GM19238 (cell line): ENCODE measurements at regions not wholly inside any gene's neighbourhood (a gene's known extent, or its start where the extent isn't known, plus 50 kb on each side); places are given as distances from the start of the nearest gene placed in this dataset.

Source experiments
- DNase-seq: peaks from one replicate; pipeline ENCODE4 v3.0.0; 2011; ENCODE audit warnings: low spot score; ENCODE audit not compliant: insufficient read length

- no peak for DNase-seq
Observed at GRCh38 chr10:113459626-113460280, 93.1 kb upstream of the HABP2 start.

- DNase-seq, result no peak
Observed at GRCh38 chr10:113463083-113463482, 89.8 kb upstream of the HABP2 start.

DNA sequence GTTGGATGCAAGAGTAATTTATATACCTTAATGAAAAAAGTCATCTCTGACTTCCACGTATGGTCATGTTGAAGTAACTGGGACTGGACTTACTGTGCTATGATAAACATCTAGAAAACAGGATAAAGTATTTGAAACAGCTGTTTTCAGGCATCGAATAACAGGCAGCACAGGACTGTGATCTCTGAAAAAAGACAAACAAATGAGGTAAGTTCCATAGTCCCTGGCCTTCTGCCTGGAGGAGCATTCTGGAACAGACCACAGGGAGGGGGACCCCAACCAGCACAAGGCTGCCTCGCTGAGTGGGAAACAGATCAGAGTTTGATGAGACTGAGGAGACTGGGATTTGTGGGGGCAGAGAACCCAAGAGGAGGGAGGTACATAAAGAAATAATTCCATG is 89.1 kb upstream of the HABP2 start:
- no peak for DNase-seq

- no peak for DNase-seq
Observed at GRCh38 chr10:113469796-113470195, 83.1 kb upstream of the HABP2 start.

DNA sequence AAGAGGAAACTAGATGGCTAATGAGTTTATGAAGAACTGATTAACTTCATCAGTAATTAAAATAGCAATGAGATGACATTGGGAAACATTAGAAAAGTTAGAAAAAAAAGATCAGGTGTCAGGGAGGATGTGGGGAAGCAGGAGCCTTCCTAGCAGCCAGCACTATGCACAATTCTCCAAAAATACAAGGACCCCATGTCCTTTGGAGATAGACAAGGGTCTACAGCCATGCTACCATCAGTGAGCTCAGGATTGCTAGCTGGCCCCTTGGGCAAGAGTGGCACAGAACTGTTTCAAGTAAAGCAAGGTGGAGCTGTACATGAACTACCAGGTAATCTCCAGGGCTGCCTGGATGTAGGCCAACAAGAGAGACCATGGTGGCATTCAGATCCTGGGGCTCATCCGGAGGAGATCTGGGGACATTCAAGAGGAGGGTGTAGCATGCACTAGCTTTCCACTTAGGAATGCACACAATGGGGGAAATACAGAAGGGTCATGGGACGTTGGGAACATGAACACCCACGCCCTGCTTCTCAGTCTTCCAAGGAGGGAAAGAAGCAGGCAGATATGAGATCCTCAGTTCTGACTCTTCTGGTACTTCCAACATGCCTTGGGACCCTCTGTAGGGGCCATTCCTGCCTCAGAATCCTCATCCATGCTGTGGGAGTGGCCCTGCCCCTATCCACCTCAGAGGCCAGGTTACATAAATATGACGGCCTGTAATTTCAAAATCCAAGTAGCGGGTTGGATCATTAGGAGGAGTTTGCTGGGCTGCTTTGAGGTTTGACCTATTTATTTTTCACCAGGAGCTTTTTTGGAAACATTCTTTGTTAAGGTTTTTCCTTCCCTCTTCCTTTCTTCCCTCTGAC is 82.2 kb upstream of the HABP2 start:
- DNase-seq, result no peak

DNA sequence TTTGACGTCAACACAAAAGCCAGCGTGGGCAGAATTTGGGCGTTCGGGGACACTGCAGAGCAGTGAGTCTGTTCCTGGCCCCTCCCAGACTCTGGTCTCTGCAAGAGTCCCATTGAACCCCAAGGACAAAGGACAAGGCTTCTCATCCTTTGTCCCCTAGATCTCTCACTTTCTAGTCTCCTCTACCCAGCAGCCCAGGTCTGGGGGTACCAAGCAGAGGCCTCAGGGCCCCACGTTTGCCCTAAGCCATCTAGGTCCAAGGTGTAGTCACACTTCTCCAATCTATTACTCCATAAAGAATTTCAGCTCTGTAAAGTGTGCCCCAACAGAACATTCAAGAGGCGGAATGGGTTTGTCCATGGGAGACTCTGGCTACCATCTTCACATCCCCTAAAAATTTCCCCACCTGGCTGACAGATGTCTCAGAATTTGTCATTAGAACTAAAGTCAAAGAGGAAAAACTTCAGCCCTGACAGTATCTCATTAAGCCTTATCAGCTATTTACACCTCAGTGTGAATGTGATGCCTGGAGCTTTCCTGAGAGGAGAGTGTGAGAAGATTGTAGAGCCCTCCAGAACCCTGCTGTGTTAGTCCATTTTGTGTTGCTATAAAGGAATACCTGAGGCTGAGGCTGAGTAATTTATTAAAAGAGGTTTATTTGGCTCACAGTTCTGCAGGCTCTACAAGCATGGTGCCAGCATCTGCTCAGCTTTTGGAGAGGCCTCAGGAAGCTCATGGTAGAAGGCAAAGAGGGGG is 81.4 kb upstream of the HABP2 start:
- no peak for DNase-seq

DNA sequence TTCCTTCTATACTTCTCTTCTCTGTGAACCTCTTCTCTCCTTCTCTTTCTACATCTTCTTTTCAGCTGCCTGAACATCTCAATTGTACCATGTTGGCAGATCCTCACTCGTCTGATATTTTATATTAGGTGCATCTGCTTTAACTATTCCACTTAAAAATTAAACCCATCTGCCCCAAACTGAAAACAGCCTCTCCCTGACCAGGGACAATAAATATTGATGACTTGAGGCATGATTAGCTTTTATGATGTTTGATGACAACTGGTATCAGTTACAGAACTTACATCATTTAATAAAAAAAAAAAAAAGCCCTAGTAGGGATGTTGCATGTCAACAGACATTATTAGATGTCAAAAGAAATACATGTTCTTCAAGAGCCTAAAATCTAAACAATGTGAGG is 79.8 kb upstream of the HABP2 start:
- no peak for DNase-seq

DNA sequence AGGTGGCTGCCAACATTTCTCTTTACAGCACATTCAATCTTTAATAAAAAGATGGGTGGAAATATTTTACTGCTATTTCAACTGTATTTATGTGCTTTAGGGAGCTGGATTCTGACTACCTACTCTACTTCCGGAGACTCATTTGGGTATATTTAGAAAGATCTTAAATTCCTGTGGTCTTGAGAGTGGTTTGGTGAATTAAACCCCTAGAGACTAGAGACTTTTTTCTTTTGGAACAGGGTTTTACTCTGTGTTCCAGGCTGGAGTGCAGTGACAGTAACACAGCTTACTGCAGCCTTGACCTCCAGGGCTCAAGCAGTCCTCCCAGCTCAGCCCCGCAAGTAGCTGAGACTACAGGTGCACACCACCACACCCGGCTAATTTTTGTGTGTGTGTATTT is 79.0 kb upstream of the HABP2 start:
- no peak for DNase-seq

- DNase-seq, result no peak
Observed at GRCh38 chr10:113474752-113475151, 78.1 kb upstream of the HABP2 start.

- no peak for DNase-seq
Observed at GRCh38 chr10:113475381-113475807, 77.5 kb upstream of the HABP2 start.

DNA sequence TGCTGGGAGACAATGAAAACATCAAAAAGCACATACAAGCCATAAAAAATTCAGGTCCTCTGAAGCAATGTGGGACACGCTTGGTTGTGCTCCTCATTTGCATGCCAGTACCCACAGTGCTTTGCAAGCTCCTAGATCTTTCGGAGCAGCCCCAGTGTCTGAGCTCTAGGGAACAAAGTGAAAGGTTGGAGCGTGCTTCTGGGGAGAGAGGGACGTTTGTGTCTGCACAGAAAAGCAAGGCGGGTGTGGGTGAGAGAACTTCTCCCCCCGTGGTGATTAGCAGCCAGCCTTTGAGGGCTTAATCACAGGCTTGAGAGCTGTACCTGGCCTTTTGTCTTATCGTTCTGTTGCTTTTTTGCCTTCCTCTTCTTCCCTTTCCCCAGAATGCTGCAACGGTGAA is 76.7 kb upstream of the HABP2 start:
- no peak for DNase-seq

DNA sequence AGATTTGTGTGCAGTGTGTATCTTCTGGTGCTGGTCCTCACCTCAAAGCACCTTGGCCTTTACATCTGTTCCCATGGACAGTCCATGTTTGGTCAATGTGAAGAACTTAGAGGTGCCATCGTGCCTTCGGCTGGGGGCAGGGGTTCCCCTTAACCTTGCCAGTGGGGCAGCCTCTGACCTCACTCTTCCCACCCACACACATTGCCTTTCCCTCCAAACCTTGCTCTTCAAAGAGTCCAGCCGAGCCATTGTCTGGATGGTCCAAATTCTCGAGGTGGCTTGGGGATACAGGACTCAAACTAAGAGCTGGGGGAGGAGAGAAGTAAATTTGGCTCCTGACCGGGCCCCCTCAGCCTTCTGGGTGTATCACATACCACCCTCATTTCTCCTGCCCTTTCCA is 76.2 kb upstream of the HABP2 start:
- DNase-seq, result no peak

DNA sequence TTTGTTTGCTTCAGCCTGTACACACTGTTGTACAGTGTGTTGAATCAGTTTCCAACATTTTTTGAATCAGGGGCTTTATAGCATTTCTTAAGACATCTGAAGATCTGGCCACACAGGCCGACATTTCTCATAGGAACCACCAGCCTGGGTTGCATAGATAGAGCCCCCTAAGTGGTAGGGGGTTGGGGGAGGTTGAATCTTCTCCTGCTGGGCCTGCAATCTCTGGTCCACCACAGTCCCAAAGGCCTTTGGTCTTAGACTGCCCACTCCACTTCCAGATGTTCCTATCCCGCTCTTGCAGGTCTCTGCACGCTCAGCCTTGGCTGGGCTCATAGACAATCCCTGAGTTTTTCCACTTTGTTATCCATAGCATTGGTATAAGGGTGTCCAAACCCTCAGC is 75.4 kb upstream of the HABP2 start:
- no peak for DNase-seq

- DNase-seq, result no peak
Observed at GRCh38 chr10:113479346-113480080, 73.3 kb upstream of the HABP2 start.

DNA sequence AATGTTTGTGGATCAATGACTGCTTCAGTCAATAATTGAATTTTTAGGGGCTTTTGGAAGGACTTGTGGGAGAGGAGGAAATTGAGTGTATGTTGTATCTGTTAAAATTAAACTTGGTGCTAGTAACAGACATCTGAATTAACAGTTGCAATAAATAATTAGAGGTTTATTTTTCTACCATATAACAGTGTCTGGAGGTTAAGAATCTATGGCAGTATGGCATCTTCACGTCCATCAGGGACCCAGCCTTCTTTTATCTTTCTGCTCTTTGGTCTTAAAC is 72.8 kb upstream of the HABP2 start:
- DNase-seq, result no peak

DNA sequence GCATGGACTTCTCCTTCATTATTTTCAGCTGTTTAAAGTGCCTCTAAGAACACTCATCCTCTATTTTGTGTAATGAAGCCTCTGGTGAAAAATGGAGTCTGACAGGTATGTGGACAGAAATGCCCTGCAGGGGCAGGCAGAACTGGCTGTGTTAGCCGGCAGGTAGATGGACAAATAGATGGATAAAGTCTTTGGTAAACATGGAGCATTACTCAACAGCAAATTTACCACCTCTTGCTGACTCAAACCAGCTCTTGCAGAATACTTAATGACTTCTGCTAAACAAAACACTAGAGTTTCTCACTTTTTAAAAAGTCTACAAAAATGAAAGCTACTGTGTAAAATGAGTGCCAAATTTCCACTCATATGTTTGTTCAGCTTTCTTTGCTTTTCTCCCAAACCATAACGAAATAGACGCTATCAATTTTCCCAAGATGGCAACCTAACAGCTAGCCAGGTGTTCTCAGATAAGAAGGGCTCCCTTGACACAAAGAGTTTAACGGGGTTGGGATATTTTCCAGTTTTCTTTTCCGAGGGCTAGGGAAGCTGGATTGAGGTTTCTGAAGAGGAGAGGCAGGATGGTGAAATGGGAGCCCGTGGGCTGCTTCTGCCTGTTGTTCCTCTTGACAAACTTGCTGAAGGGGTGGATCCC is 71.9 kb upstream of the HABP2 start:
- no peak for DNase-seq

- DNase-seq, result no peak
Observed at GRCh38 chr10:113484487-113484886, 68.4 kb upstream of the HABP2 start.

DNA sequence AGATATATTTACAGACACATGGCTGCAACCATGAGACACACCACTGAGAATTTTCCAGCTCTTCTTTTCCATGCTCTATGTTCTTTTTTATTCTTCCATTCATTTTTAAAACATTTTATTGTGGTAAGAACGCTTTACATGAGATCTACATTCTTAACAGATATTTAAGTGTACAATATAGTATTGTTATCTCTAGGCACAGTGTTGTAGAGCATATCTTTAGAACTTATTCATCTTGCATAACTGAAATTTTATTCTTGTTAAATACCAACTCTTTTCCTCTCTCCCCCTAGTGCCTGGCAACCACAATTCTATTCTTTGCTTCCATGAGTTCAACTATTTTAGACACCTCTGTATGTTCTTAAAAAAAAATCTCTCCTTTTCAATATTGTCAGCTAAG is 67.1 kb upstream of the HABP2 start:
- DNase-seq, result no peak

DNA sequence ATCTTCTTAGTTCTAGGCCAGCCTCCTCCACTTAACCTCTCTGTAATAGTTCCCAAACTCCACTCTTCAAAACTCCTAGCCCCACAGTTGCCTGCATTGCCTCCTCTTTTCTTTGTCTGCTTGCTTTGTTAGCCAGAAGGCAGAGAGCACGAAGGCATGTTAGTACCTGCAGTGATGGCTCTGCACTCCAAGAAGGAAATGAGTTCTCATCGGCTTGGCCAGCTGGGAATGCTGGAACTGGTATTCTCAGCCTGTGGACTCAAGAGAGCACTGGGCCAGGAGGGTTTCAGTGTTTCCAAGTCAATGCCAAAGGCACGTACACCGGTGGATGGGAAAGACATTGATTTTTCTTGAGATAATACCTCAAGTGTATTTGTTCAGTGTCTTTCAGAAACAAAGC is 66.3 kb upstream of the HABP2 start:
- no peak for DNase-seq

- DNase-seq, result no peak
Observed at GRCh38 chr10:113487154-113487553, 65.7 kb upstream of the HABP2 start.

DNA sequence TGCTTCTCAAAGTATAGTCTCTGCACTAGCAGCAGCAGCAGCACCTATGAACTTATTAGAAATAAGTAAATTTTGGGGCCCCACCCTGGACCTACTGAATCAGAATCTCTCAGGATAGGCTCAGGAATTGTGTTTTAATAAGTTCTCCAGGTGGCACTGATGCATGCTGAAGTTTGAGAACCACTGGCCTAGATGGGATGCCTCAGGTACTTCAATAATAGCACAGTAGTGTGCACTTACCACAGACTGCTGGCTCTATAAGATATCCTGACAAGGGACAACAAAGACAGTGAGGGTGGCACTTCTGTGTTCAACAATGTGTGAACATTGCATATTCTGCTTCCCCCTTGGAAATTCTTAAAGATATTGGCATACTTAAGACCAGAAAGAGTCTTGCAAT is 64.7 kb upstream of the HABP2 start:
- DNase-seq, result no peak
